Mesendoderm (in vitro differentiated cells): ENCODE measurements at regions not wholly inside any gene's neighbourhood (a gene's known extent, or its start where the extent isn't known, plus 50 kb on each side); places are given as distances from the start of the nearest gene placed in this dataset.
"Not testable (repeated sequence)": the region's sequence is repeated elsewhere in the genome, so short reads cannot be mapped to it uniquely, and the experiment has no call there.

Experiments
- DNase-seq: peaks from one replicate; pipeline ENCODE4 v3.0.0; 2013
- H2AK5ac ChIP-seq: 2 replicates; pipeline ENCODE4 v1.6.1; 2013; ENCODE audit warnings: low read length, inconsistent platforms
- H2BK120ac ChIP-seq: 2 replicates; pipeline ENCODE4 v1.6.1; 2013; ENCODE audit warnings: low read depth, mild to moderate bottlenecking, low read length, moderate library complexity, mixed read lengths
- H2BK15ac ChIP-seq: replicated peaks from 2 replicates; pipeline ENCODE4 v1.6.1; 2013; ENCODE audit warnings: low read depth, mild to moderate bottlenecking, moderate library complexity
- H2BK5ac ChIP-seq: 2 replicates; pipeline ENCODE4 v1.6.1; 2013; ENCODE audit warnings: low read length, inconsistent platforms
- H3K18ac ChIP-seq: 2 replicates; pipeline ENCODE4 v1.6.1; 2013; ENCODE audit warnings: mild to moderate bottlenecking, low read length, mixed read lengths
- H3K23ac ChIP-seq: one replicate; pipeline ENCODE4 v1.6.1; 2013; ENCODE audit warnings: low read length
- H3K27ac ChIP-seq: 2 replicates; pipeline ENCODE4 v1.5.1; 2013; ENCODE audit warnings: low read depth, mild to moderate bottlenecking, inconsistent platforms, low read length, moderate library complexity
- H3K27me3 ChIP-seq: 2 replicates; pipeline ENCODE4 v1.6.1; 2013; ENCODE audit warnings: low read length, control low read depth, mild to moderate bottlenecking, inconsistent platforms; ENCODE audit not compliant: insufficient read depth, poor library complexity
- H3K36me3 ChIP-seq: 2 replicates; pipeline ENCODE4 v1.6.1; 2013; ENCODE audit warnings: low read length, inconsistent platforms; ENCODE audit not compliant: control insufficient read depth, insufficient read depth
- H3K4ac ChIP-seq: one replicate; pipeline ENCODE4 v1.6.1; 2013; ENCODE audit warnings: low read depth, mild to moderate bottlenecking, low read length, moderate library complexity
- H3K4me1 ChIP-seq: 2 replicates; pipeline ENCODE4 v1.6.1; 2013; ENCODE audit warnings: low read depth, low read length, inconsistent platforms; ENCODE audit not compliant: control insufficient read depth
- H3K4me2 ChIP-seq: 2 replicates; pipeline ENCODE4 v1.6.1; 2013; ENCODE audit warnings: low read length
- H3K4me3 ChIP-seq: 2 replicates; pipeline ENCODE4 v1.5.1; 2013; ENCODE audit warnings: mild to moderate bottlenecking, low read length
- H3K56ac ChIP-seq: one replicate; pipeline ENCODE4 v1.6.1; 2013; ENCODE audit warnings: low read length
- H3K79me1 ChIP-seq: 2 replicates; pipeline ENCODE4 v1.6.1; 2013; ENCODE audit warnings: low read length, inconsistent platforms
- H3K79me2 ChIP-seq: 2 replicates; pipeline ENCODE4 v1.6.1; 2013; ENCODE audit warnings: mild to moderate bottlenecking, low read length; ENCODE audit not compliant: control insufficient read depth, insufficient read depth
- H3K9ac ChIP-seq: 2 replicates; pipeline ENCODE4 v1.6.1; 2013; ENCODE audit warnings: low read length, inconsistent platforms
- H4K5ac ChIP-seq: one replicate; pipeline ENCODE4 v1.6.1; 2013; ENCODE audit warnings: low read length
- H4K8ac ChIP-seq: one replicate; pipeline ENCODE4 v1.6.1; 2013; ENCODE audit warnings: low read depth, mild to moderate bottlenecking, control low read depth, low read length, moderate library complexity
- WGBS: extraction: QIAGEN DNeasy Blood & Tissue Kit; methylation state at CpG from one replicate; pipeline ENCODE4 v1.1.7; 2013; ENCODE audit warnings: low lambda C conversion rate, missing lambda C conversion rate; ENCODE audit not compliant: insufficient coverage; ENCODE audit errors: extremely low coverage; 5-methylcytosine and 5-hydroxymethylcytosine counted together

DNA sequence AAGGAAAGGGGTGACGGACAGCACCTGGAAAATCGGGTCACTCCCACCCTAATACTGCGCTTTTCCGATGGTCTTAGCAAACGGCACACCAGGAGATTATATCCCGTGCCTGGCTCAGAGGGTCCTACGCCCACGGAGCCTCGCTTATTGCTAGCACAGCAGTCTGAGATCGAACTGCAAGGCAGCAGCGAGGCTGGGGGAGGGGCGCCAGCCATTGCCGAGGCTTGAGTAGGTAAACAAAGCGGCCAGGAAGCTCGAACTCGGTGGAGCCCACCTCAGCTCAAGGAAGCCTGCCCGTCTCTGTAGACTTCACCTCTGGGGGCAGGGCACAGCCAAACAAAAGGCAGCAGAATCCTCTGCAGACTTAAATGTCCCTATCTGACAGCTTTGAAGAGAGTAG is 91.5 kb upstream of the MBIP start:
- H2AK5ac ChIP-seq, H2BK5ac ChIP-seq, DNase-seq, H3K4ac ChIP-seq, H3K23ac ChIP-seq, H3K4me2 ChIP-seq, H2BK120ac ChIP-seq, H4K5ac ChIP-seq, H3K56ac ChIP-seq, H2BK15ac ChIP-seq, H3K4me3 ChIP-seq, H3K36me3 ChIP-seq, H3K79me1 ChIP-seq, H4K8ac ChIP-seq, H3K4me1 ChIP-seq, H3K27ac ChIP-seq, H3K18ac ChIP-seq, H3K9ac ChIP-seq, H3K27me3 ChIP-seq, H3K79me2 ChIP-seq: not testable (repeated sequence)
- WGBS: no CpG with 5 or more reads among the region's 17 CpGs

DNA sequence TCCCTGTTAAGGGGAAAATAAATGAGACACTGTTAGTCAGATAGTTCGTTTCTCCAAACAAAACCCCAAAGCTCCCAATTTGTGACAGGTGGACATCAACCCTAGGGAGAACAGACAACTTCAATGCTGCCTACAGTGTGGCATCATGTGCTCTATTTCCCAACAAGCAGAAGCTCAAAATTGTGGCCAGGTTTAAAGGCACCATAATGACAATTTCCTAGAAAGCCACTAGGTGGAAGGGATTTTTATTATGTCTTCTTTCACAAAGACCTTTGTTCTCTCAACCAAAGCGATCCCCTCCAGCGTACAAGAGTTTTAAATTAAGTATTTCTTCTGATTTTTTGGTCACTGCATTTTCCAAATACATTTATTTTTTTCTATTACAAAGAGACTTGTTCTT is 88.0 kb upstream of the MBIP start:
- H4K8ac ChIP-seq: no peak overlapping the region
- H3K27me3 ChIP-seq: no peaks in the 10 kb centered on the region
- H2AK5ac ChIP-seq: no peak overlapping the region
- no peak overlapping the region for H3K4ac ChIP-seq
- no peaks in the 10 kb centered on the region for H3K79me1 ChIP-seq
- H3K18ac ChIP-seq: no peak overlapping the region
- H3K27ac ChIP-seq: no peak overlapping the region
- H3K23ac ChIP-seq: no peak overlapping the region
- H3K79me2 ChIP-seq: no peaks in the 10 kb centered on the region
- no peak overlapping the region for H3K9ac ChIP-seq
- H4K5ac ChIP-seq: no peak overlapping the region
- no peak overlapping the region for H3K56ac ChIP-seq
- no CpG with 5 or more reads among the region's 3 CpGs for WGBS
- no peak overlapping the region for H2BK120ac ChIP-seq
- H2BK15ac ChIP-seq: no peak overlapping the region
- H3K4me3 ChIP-seq: no peak overlapping the region
- DNase-seq: no peak
- H3K36me3 ChIP-seq: no peaks in the 10 kb centered on the region
- H2BK5ac ChIP-seq: no peak overlapping the region
- no peak overlapping the region for H3K4me2 ChIP-seq
- H3K4me1 ChIP-seq: no peaks in the 10 kb centered on the region

DNA sequence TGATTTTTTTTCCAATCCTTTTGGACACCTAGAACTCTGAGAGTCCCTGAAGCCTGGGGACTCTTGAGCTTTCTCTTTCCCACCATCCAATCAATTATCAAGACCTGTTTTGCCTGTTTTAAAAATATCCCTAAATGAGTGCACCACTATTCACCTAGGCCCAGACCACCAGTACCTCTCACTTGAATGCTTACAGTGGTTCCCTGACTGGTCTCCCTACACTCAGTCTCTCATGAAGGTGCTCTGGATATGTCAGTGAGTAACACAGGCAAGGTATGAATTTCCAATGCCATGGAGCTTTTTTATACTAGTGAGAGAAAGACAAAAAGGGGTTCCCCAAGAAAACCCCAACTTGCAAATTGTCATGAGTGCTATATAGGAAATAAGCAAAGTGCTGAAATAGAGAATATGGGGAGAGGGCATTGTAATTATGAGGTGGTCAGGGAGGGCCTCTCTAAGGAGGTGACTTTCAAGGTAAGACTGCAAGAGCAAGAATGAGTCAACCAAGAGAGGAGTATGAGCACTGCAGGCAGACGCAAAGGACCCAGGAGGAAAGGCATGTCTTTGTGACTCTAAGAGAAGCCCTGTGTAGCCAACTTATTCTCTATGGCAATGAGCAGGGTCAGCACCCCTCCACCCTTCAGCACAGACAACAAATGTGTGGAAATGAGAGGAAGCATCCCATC is 85.3 kb upstream of the MBIP start:
- H3K4me3 ChIP-seq: no peak overlapping the region
- no peaks in the 10 kb centered on the region for H3K27me3 ChIP-seq
- no peak overlapping the region for H3K4me2 ChIP-seq
- no peak overlapping the region for H3K56ac ChIP-seq
- no peaks in the 10 kb centered on the region for H3K79me1 ChIP-seq
- no peak overlapping the region for H2BK120ac ChIP-seq
- H3K27ac ChIP-seq: no peak overlapping the region
- H3K4me1 ChIP-seq: no peaks in the 10 kb centered on the region
- no peak overlapping the region for H3K18ac ChIP-seq
- no peak overlapping the region for H2BK5ac ChIP-seq
- H4K8ac ChIP-seq: no peak overlapping the region
- H2AK5ac ChIP-seq: no peak overlapping the region
- no peak overlapping the region for H4K5ac ChIP-seq
- no peak overlapping the region for H3K23ac ChIP-seq
- no peaks in the 10 kb centered on the region for H3K36me3 ChIP-seq
- no peaks in the 10 kb centered on the region for H3K79me2 ChIP-seq
- WGBS: no CpG with 5 or more reads among the region's 1 CpG
- H3K4ac ChIP-seq: no peak overlapping the region
- no peak overlapping the region for H3K9ac ChIP-seq
- DNase-seq: no peak
- no peak overlapping the region for H2BK15ac ChIP-seq

DNA sequence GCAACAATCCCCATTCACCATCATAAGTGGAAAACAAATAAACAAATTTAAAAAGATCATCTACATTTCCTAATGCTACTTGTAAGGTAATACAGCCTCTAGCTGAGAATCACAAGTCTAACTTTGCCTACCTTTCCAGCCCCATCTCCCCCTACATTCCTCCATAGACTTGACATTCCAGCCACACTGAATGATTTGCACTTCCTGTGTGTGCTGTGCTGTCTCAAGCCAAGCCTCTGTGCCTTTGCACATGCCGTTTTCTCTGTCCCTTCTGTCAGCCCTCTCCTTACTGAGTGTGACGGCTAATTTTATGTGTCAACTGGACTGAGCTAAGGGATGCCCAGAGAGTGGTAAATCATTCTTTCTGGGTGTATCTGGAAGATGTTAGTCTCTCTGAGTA is 82.4 kb upstream of the MBIP start:
- Histone ChIP-seq H3K18ac (no peak overlapping the region), H3K36me3 (no peaks in the 10 kb centered on the region), H3K9ac (no peak overlapping the region), H2BK15ac (no peak overlapping the region), H4K8ac (no peak overlapping the region), H3K23ac (no peak overlapping the region), H3K56ac (no peak overlapping the region), H2BK120ac (no peak overlapping the region), H3K79me2 (no peaks in the 10 kb centered on the region), H2BK5ac (no peak overlapping the region), H3K79me1 (no peaks in the 10 kb centered on the region), H3K4me1 (no peaks in the 10 kb centered on the region), H3K27ac (no peak overlapping the region), H2AK5ac (no peak overlapping the region), H3K4me2 (no peak overlapping the region), H3K4me3 (no peak overlapping the region), H4K5ac (no peak overlapping the region), H3K4ac (no peak overlapping the region), H3K27me3 (no peaks in the 10 kb centered on the region)
- WGBS: no CpG with 5 or more reads among the region's 2 CpGs
- DNase-seq: peak; percentile 44

DNA sequence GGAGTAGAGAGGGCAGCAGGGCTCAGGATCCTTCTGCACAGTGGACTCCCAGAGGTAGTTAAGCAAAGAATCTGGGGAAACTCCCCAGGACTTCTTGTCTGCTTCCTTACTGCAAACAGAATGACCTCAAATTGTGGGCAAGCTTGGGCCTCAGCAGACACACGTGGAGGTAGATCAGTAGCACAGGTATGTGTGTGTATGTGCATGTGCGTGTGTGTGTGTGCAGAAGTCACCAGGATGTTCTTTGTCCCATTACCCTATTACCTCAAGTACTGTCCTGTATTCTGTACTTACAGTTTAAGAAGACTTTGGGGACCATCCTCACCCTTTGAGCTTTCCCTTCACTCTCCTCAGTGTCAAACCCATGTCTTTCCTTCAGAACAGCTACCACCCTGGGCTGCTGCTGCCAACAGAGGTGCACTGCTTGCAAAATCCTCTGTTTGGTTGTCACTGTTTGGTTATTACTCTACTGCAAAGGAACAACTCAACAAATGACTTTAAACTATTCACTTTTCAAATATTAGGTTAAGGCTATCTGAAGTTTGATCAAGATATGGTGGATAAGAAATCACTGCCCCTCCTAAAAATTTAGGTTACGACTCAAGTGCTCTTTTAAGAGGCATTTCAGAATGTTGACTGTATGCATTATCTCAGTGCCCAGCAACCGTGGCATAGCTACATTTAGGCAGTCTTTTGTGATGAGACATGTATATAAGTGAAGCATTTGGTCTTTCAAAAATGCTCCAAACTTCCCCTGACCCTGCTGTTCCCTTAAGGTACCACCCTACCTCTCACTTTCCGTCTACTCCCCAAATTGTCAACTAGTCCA is 78.2 kb upstream of the MBIP start:
- WGBS: no CpG with 5 or more reads among the region's 5 CpGs
- no peak overlapping the region for H3K4ac ChIP-seq
- H2BK15ac ChIP-seq: no peak overlapping the region
- H2BK5ac ChIP-seq: no peak overlapping the region
- no peaks in the 10 kb centered on the region for H3K36me3 ChIP-seq
- no peak overlapping the region for H2BK120ac ChIP-seq
- no peaks in the 10 kb centered on the region for H3K27me3 ChIP-seq
- no peaks in the 10 kb centered on the region for H3K79me2 ChIP-seq
- H3K56ac ChIP-seq: no peak overlapping the region
- DNase-seq: no peak
- H4K8ac ChIP-seq: no peak overlapping the region
- no peaks in the 10 kb centered on the region for H3K4me1 ChIP-seq
- H3K23ac ChIP-seq: no peak overlapping the region
- no peaks in the 10 kb centered on the region for H3K79me1 ChIP-seq
- H3K4me2 ChIP-seq: no peak overlapping the region
- H4K5ac ChIP-seq: no peak overlapping the region
- H3K18ac ChIP-seq: no peak overlapping the region
- H2AK5ac ChIP-seq: no peak overlapping the region
- H3K9ac ChIP-seq: no peak overlapping the region
- no peak overlapping the region for H3K4me3 ChIP-seq
- no peak overlapping the region for H3K27ac ChIP-seq
